B cell (primary cell): ENCODE measurements at regions not wholly inside any gene's neighbourhood (a gene's known extent, or its start where the extent isn't known, plus 50 kb on each side); places are given as distances from the start of the nearest gene placed in this dataset.

Experiments
- EZH2 ChIP-seq: IDR thresholded peaks from 2 replicates; pipeline ENCODE4 v1.6.1; 2012; ENCODE audit warnings: borderline replicate concordance, low read depth, mild to moderate bottlenecking, moderate library complexity, low read length; ENCODE audit not compliant: insufficient read depth, poor library complexity, severe bottlenecking
- TF ChIP-seq, protein P1 (sequence below): fragments of 200-600 bp; IDR thresholded peaks from one replicate; pipeline ENCODE4 v1.8.0; 2022; ENCODE audit warnings: antibody characterized with exemption, mild to moderate bottlenecking

DNA sequence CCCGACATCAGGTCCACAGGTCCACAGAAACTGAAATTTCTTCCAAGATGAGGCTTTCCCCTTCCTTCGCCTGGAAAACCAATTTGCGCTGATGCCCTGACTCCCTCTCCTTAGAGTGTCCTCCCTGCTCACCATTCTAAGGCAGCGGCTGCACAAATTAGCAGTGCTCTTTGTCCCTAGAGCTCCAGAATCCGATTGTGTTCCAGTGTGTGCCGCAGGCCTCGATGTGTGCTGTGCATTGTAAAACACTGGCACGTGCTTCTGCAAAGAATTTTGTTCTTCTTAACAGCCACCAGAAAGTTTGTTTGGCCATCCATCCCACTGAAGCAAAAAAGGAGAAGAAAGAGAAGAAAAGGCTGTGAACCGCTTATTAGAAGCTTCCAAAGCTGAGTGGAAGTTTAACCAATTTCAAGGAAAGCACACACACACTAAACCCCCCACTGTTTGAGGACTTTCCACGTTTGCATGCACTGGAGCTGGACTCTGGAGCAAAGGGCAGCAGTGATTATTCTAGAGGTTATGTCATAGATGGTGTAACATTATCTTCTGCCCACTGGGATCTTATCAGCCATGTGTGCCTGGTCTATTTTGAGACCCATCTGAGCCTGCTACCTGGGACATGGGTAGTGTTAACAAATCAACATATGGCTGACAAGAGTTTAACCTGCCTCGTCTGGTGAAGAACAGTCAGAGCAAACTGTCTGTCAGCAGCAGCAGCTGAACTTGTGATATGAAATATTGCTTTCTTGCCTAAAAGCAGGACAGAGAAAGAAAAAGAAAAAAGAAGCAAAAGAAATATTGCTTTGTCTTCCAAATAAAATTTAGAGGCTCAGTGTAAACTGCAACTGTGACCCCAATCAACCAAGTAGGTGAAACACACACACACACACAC, 64.9 kb upstream of the RREB1 start:
- TF ChIP-seq, protein P1, sequence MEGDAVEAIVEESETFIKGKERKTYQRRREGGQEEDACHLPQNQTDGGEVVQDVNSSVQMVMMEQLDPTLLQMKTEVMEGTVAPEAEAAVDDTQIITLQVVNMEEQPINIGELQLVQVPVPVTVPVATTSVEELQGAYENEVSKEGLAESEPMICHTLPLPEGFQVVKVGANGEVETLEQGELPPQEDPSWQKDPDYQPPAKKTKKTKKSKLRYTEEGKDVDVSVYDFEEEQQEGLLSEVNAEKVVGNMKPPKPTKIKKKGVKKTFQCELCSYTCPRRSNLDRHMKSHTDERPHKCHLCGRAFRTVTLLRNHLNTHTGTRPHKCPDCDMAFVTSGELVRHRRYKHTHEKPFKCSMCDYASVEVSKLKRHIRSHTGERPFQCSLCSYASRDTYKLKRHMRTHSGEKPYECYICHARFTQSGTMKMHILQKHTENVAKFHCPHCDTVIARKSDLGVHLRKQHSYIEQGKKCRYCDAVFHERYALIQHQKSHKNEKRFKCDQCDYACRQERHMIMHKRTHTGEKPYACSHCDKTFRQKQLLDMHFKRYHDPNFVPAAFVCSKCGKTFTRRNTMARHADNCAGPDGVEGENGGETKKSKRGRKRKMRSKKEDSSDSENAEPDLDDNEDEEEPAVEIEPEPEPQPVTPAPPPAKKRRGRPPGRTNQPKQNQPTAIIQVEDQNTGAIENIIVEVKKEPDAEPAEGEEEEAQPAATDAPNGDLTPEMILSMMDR, result no peak
- no peak for TF ChIP-seq EZH2
